Adrenal gland (tissue), 9 donors: ENCODE measurements at regions not wholly inside any gene's neighbourhood (a gene's known extent, or its start where the extent isn't known, plus 50 kb on each side); places are given as distances from the start of the nearest gene placed in this dataset.

ENCODE experiments used
- DNase-seq, 7 donors: peaks; one replicate each; pipeline ENCODE4 v3.0.0-alpha.2; 2019 to 2020
- H3K27ac ChIP-seq, 5 donors: fragments of 200-600 bp; sonication (generic) in 4 of 5; 1 replicate in 3 of 5; 2 replicates in 2 of 5; pipeline versions ENCODE4 v1.5.1 to v1.8.0; 2016 to 2020; ENCODE audit warnings: mild to moderate bottlenecking in 1 of 5
- H3K27me3 ChIP-seq: fragments of 200-600 bp; 2 replicates; pipeline ENCODE4 v1.8.0; 2021
- H3K36me3 ChIP-seq, 2 donors: fragments of 200-600 bp; replicated peaks in 1 of 2; 1 replicate in 1 of 2; 2 replicates in 1 of 2; pipeline versions ENCODE4 v1.5.1 to v1.8.0; 2018 to 2022
- H3K4me1 ChIP-seq, 2 donors: fragments of 200-600 bp; replicated peaks in 1 of 2; 1 replicate in 1 of 2; 2 replicates in 1 of 2; pipeline versions ENCODE4 v1.5.1 to v1.8.0; 2018 to 2021
- H3K4me3 ChIP-seq, 4 donors: fragments of 200-600 bp; sonication (generic) in 3 of 4; one replicate each; pipeline ENCODE4 v1.5.1; 2016 to 2018
- H3K9me3 ChIP-seq, 3 donors: fragments of 200-600 bp; sonication (generic) in 1 of 3; replicated peaks in 1 of 3; 1 replicate in 2 of 3; 2 replicates in 1 of 3; pipeline versions ENCODE4 v1.5.1 to v1.8.0; 2016 to 2021
- CTCF ChIP-seq, 6 experiments: fragments of 450-650 bp in 4 of 6; fragments of 200-600 bp in 2 of 6; sonication (generic) in 1 of 6; IDR thresholded peaks; 1 replicate in 5 of 6; 2 replicates in 1 of 6; pipeline versions ENCODE4 v1.5.1 to v1.8.0; 2016 to 2021; ENCODE audit warnings: antibody characterized with exemption in 6 of 6, mild to moderate bottlenecking in 2 of 6, moderate library complexity in 1 of 6
- POLR2A ChIP-seq, 2 donors: fragments of 450-650 bp; IDR thresholded peaks; one replicate each; pipeline ENCODE4 v1.6.1; 2017; ENCODE audit warnings: antibody characterized with exemption in 2 of 2, mild to moderate bottlenecking in 2 of 2, moderate library complexity in 1 of 2
- WGBS, 4 donors: extraction: QIAGEN DNeasy Blood & Tissue Kit in 2 of 4; methylation state at CpG; one replicate each; pipeline versions ENCODE4 v1.1.5 to v1.1.7; 2013 to 2017; 5-methylcytosine and 5-hydroxymethylcytosine counted together
- intact Hi-C, 2 donors: fragments of 100-400 bp; cut with DNase I; formaldehyde crosslinking; loops; one replicate each; pipeline versions ENCODE4 v1.14.1 to v1.15.0; 2022 to 2023
- donor health status: healthy with polysubstance abuse.
- donor health status: Bipolar disorder and iron deficiency.
- donor health status: DM: yes; HTN: yes; CAD: no.
- donor health status: DM: no; HTN: no; CAD: no.
- donor health status: DM: no; HTN: no; CAD: no.

GRCh38 chr15:66646799-66647198, 55.2 kb upstream of the SMAD6 start:
- intact Hi-C loops = no loop called here
- Histone ChIP-seq H3K4me3 (no peak overlapping the region), H3K27ac (peak overlapping the region in 2 of 5 donors; percentile 11 to 59), H3K27me3 (no peaks in the 10 kb centered on the region), H3K4me1 (peaks cover 0 to 6% of the 10 kb centered on the region in 2 donors), H3K9me3 (no peaks in the 10 kb centered on the region), H3K36me3 (no peaks in the 10 kb centered on the region)
- TF ChIP-seq POLR2A (IDR thresholded peaks at IDR 0.05) (no peak), CTCF (IDR thresholded peaks at IDR 0.05) (no peak)
- DNase-seq = no peak

GRCh38 chr15:66647358-66647757, 54.7 kb upstream of the SMAD6 start:
- no peaks in the 10 kb centered on the region for H3K27me3 ChIP-seq
- WGBS, 4 donors = 62 to 82% (median 71%) methylated on average over 2 to 16 of the region's 16 CpGs
- no peaks in the 10 kb centered on the region for H3K36me3 ChIP-seq
- peaks cover 0 to 6% of the 10 kb centered on the region in 2 donors for H3K4me1 ChIP-seq
- peak overlapping the region in 2 of 5 donors; percentile 11 to 59 for H3K27ac ChIP-seq
- H3K4me3 ChIP-seq = no peak overlapping the region
- no peak for TF ChIP-seq POLR2A (IDR thresholded peaks at IDR 0.05)
- no peak for TF ChIP-seq CTCF (IDR thresholded peaks at IDR 0.05)
- no peaks in the 10 kb centered on the region for H3K9me3 ChIP-seq
- DNase-seq = peak in 3 of 7 donors; percentile 22 to 51 (median 49)
- intact Hi-C loops = no loop called here

- 83 to 94% (median 89%) methylated on average over 3 of the region's 3 CpGs for WGBS, 4 donors
- H3K4me1 ChIP-seq = peaks cover 0 to 6% of the 10 kb centered on the region in 2 donors
- H3K27ac ChIP-seq = no peak overlapping the region
- no peaks in the 10 kb centered on the region for H3K27me3 ChIP-seq
- intact Hi-C loops = no loop called here
- no peak for TF ChIP-seq POLR2A (IDR thresholded peaks at IDR 0.05)
- no peak for TF ChIP-seq CTCF (IDR thresholded peaks at IDR 0.05)
- no peaks in the 10 kb centered on the region for H3K9me3 ChIP-seq
- H3K36me3 ChIP-seq = no peaks in the 10 kb centered on the region
- no peak overlapping the region for H3K4me3 ChIP-seq
- no peak for DNase-seq
Observed at GRCh38 chr15:66648588-66648987, 53.4 kb upstream of the SMAD6 start.

DNA sequence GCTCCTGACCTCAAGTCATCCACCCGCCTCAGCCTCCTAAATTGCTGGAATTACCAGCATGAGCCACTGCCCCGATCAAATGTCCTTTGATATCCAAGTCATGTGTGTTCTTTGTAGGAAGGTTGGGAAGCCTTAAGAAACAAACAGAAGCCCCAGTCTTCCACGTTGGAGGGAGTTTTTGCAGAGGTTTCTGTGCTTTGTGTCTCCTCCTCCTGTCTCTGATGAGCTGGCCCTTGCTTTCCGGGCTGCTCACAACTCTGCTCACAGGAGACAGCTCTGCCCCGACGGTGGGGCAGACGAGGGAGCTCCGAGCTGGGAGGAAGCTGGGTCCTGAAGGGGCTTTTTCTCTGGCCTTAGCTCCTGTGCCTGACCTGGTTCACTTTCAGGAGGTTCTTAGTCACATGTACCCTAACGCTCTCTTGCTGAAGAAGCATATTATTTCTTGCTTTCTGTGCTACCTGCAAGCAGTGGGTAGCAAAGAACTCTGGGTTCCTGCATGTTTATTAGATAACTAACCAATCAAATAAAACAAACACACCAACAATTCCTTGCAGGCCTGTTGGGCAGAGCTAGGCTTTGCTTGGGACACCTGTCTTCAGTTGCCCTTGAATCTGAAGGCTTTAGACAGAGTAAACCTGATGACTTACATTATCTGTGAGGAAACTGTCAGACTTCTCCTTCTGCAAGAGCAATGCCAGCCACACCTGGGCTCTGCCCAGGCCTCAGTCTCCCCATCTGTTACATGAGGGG, 52.6 kb upstream of the SMAD6 start:
- whole genome bisulfite sequencing, 4 donors = 69 to 84% (median 78%) methylated on average over 8 to 9 of the region's 9 CpGs
- H3K27ac ChIP-seq = peak overlapping the region in 1 of 5 donors; percentile 72
- intact Hi-C loops = no loop called here

More for the DNA sequence above, 52.6 kb upstream of the SMAD6 start:
- H3K27me3 ChIP-seq = no peaks in the 10 kb centered on the region
- no peaks in the 10 kb centered on the region for H3K36me3 ChIP-seq
- no peak overlapping the region for H3K4me3 ChIP-seq
- H3K9me3 ChIP-seq = no peaks in the 10 kb centered on the region
- peaks cover 0 to 6% of the 10 kb centered on the region in 2 donors for H3K4me1 ChIP-seq
- TF ChIP-seq POLR2A (IDR thresholded peaks at IDR 0.05) (no peak), CTCF (IDR thresholded peaks at IDR 0.05) (no peak)
- DNase-seq = no peak
